Spleen (tissue), 3 donors: ENCODE measurements at regions not wholly inside any gene's neighbourhood (a gene's known extent, or its start where the extent isn't known, plus 50 kb on each side); places are given as distances from the start of the nearest gene placed in this dataset.

Experiments
- POLR2A ChIP-seq, 3 donors: fragments of 450-650 bp; IDR thresholded peaks; one replicate each; pipeline ENCODE4 v1.5.1; 2017; ENCODE audit warnings: antibody characterized with exemption in 3 of 3, mild to moderate bottlenecking in 1 of 3
- POLR2AphosphoS5 ChIP-seq, 3 donors: sonication (generic); formaldehyde crosslinking; IDR thresholded peaks; one replicate each; pipeline ENCODE4 v1.5.1; 2017; ENCODE audit warnings: antibody characterized with exemption in 3 of 3

DNA sequence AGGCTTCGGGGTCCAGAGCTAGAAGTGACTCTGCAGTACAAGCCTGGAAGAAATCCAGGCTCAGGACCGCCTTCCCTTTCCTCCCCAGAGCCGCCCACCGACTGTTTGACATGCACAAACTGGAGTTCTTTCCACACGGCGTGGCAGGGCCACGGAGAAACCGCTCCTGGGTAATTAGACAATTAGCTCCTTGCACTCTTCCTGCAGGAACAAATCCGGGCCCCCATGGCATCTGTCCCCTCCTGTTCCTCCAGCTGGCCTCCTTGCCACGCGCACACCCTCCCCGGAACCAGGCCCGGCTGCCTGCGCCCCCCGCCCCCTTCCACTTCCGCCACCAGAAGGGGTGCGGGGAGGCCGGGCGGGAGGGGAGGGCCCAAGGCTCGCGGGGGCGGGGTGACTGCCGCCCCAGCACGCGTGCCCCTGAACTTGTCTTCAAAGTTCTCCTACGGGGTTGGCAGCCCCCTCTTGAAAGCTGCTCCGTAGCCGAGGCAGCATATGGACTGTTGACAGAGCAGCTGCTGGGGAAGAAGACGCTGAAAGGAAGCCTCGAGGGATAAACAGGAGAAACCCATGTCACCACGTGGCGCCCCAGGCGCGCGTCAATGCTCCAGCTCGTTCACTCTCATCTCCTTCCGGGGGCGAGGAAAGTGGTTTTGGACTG, 74.3 kb downstream of the SEC61B start:
- TF ChIP-seq POLR2A (IDR thresholded peaks at IDR 0.05): no peak
- peak in 2 of 3 donors; percentile 50 to 62 for TF ChIP-seq POLR2AphosphoS5 (IDR thresholded peaks at IDR 0.05)
